ENCODE measurements at regions not wholly inside any gene's neighbourhood (a gene's known extent, or its start where the extent isn't known, plus 50 kb on each side); places are given as distances from the start of the nearest gene placed in this dataset.

GRCh38 chr10:112896722-112897121 is 53.3 kb upstream of the TCF7L2 start:
- ATAC-seq = no peak
- no peak overlapping the region for H2AFZ ChIP-seq (ENCODE audit: control insufficient read depth, low read depth, low read length)
- H3K4me3 ChIP-seq = no peak overlapping the region
- H3K27ac ChIP-seq (ENCODE audit: control insufficient read depth, insufficient read depth) = no peak overlapping the region
- 28% methylated on average over 5 of the region's 5 CpGs for WGBS (ENCODE audit: insufficient coverage, insufficient replicate concordance, low lambda C conversion rate, missing lambda C conversion rate)
- H3K27me3 ChIP-seq (replicated peaks in 1 of 2; ENCODE audit: control insufficient read depth in 2 of 2, insufficient read depth in 2 of 2, low read length in 1 of 2) = no peaks in the 10 kb centered on the region
- DNase-seq (ENCODE audit: low read depth, low spot score) = no peak
- ChIA-PET POLR2A (no interaction called here), CTCF (no interaction called here), RAD21 (ENCODE audit: unreplicated experiment) (no interaction called here), SMC1A (ENCODE audit: uncharacterized antibody, unreplicated experiment) (no interaction called here)
- no peaks in the 10 kb centered on the region for H4K20me1 ChIP-seq (ENCODE audit: control insufficient read depth, insufficient read depth)
- peaks cover 4% of the 10 kb centered on the region; the same call in 1 of the 3 replicates for H3K9me3 ChIP-seq (replicated peaks; ENCODE audit: control insufficient read depth, insufficient read depth, low read length)
- H3K9ac ChIP-seq (ENCODE audit: control insufficient read depth, insufficient read depth, low read length) = no peak overlapping the region
- no peak overlapping the region for H3K4me2 ChIP-seq (ENCODE audit: control insufficient read depth, insufficient read depth)
- no peaks in the 10 kb centered on the region for H3K36me3 ChIP-seq (ENCODE audit: control insufficient read depth in 2 of 2, insufficient read depth in 2 of 2, low read length in 1 of 2)
- H3K4me1 ChIP-seq (ENCODE audit: control insufficient read depth, insufficient read depth, low read length) = no peaks in the 10 kb centered on the region
- no peaks in the 10 kb centered on the region for H3K79me2 ChIP-seq (ENCODE audit: control insufficient read depth, insufficient read depth, low read length)
- FAIRE-seq = no peak
- in situ Hi-C loops (cut with MboI) = no loop called here
- no TSS peak for BruUV-seq (replicated peaks)
- intact Hi-C loops (cut with micrococcal nuclease; ENCODE audit: unreplicated experiment) = no loop called here
- TF ChIP-seq BCLAF1 (IDR thresholded peaks at IDR 0.05) (no peak), CHD1 (IDR thresholded peaks at IDR 0.05; ENCODE audit: low read depth, low read length) (no peak)

- DNase-seq (ENCODE audit: low read depth, low spot score) (no peak), FAIRE-seq (no peak), ATAC-seq (no peak)
- ChIA-PET RAD21 (ENCODE audit: unreplicated experiment) (no interaction called here), SMC1A (ENCODE audit: uncharacterized antibody, unreplicated experiment) (no interaction called here), POLR2A (no interaction called here), CTCF (no interaction called here)
- Histone ChIP-seq H3K4me3 (no peak overlapping the region), H3K4me1 (ENCODE audit: control insufficient read depth, insufficient read depth, low read length) (no peaks in the 10 kb centered on the region), H3K79me2 (ENCODE audit: control insufficient read depth, insufficient read depth, low read length) (no peaks in the 10 kb centered on the region), H3K9ac (ENCODE audit: control insufficient read depth, insufficient read depth, low read length) (no peak overlapping the region), H3K27ac (ENCODE audit: control insufficient read depth, insufficient read depth) (no peak overlapping the region), H3K36me3 (ENCODE audit: control insufficient read depth in 2 of 2, insufficient read depth in 2 of 2, low read length in 1 of 2) (no peaks in the 10 kb centered on the region), H4K20me1 (ENCODE audit: control insufficient read depth, insufficient read depth) (no peaks in the 10 kb centered on the region), H2AFZ (ENCODE audit: control insufficient read depth, low read depth, low read length) (no peak overlapping the region), H3K9me3 (replicated peaks; ENCODE audit: control insufficient read depth, insufficient read depth, low read length) (no peaks in the 10 kb centered on the region), H3K4me2 (ENCODE audit: control insufficient read depth, insufficient read depth) (no peak overlapping the region), H3K27me3 (replicated peaks in 1 of 2; ENCODE audit: control insufficient read depth in 2 of 2, insufficient read depth in 2 of 2, low read length in 1 of 2) (no peaks in the 10 kb centered on the region)
- in situ Hi-C loops (cut with MboI) (no loop called here), intact Hi-C loops (cut with micrococcal nuclease; ENCODE audit: unreplicated experiment) (no loop called here)
- no TSS peak for BruUV-seq (replicated peaks)
- WGBS (ENCODE audit: insufficient coverage, insufficient replicate concordance, low lambda C conversion rate, missing lambda C conversion rate) = 53% methylated on average over 24 of the region's 24 CpGs
- TF ChIP-seq CHD1 (IDR thresholded peaks at IDR 0.05; ENCODE audit: low read depth, low read length) (no peak), PKNOX1 (IDR thresholded peaks at IDR 0.05) (no peak), EZH2 (IDR thresholded peaks at IDR 0.05; ENCODE audit: borderline replicate concordance, control insufficient read depth, low read depth, low read length) (no peak), RAD21 (IDR thresholded peaks at IDR 0.05; ENCODE audit: insufficient read depth, low read depth, low read length) (no peak), ZBTB4 (CRISPR knock-in tag; IDR thresholded peaks at IDR 0.05) (no peak), CREM (IDR thresholded peaks at IDR 0.05; ENCODE audit: low read depth) (no peak), SIX5 (IDR thresholded peaks at IDR 0.05; ENCODE audit: low read depth, low read length, severe bottlenecking) (no peak), MEF2B (IDR thresholded peaks at IDR 0.05; ENCODE audit: partially characterized antibody, poor library complexity, severe bottlenecking) (no peak)
These were observed 51.3 kb upstream of the TCF7L2 start for GRCh38 chr10:112898540-112899390.
